K562 (cell line): ENCODE measurements at regions not wholly inside any gene's neighbourhood (a gene's known extent, or its start where the extent isn't known, plus 50 kb on each side); places are given as distances from the start of the nearest gene placed in this dataset.

ENCODE experiments used
- ATAC-seq: fragments of 200-7000 bp; cut with Tn5 transposase; 3 replicates; pipeline ENCODE4 v1.9.1; 2020; ENCODE audit warnings: moderate library complexity
- BruUV-seq: library from RNA; stranded (reverse); fragments of 400-500 nt; replicated peaks from 2 replicates; lab custom pipeline; 2021; lab: Mats Ljungman, UMichigan
- CTCF ChIA-PET: fragments of 300-600 bp; formaldehyde crosslinking; extraction: SDS; loops from one replicate; lab custom pipeline; 2021; ENCODE audit warnings: low intra/inter-chr PET ratio; lab: Yijun Ruan, JAX
- POLR2A ChIA-PET: fragments of 300-600, 350-650 bp; sonication (Branson Sonifier 250); formaldehyde crosslinking; extraction: SDS; loops from one replicate; lab custom pipeline; 2021; ENCODE audit warnings: antibody characterized with exemption, inconsistent platforms; lab: Yijun Ruan, JAX
- DNase-seq, 4 experiments: peaks; one replicate each; pipeline versions ENCODE4 v3.0.0 to v3.0.0-alpha.2; 2011 to 2018; ENCODE audit warnings: low spot score in 3 of 4, mixed read lengths in 3 of 4; ENCODE audit errors: extremely low read depth in 1 of 4
- FAIRE-seq: peaks from 2 replicates; lab custom pipeline; 2011; peaks lifted over from hg19 to GRCh38; lab: Jason Lieb, UNC
- H2AFZ ChIP-seq: 2 replicates; pipeline ENCODE4 v1.6.0; 2011; ENCODE audit warnings: low read depth, low read length, control low read depth, inconsistent platforms
- H3K27ac ChIP-seq: fragments of 200-600 bp; 3 replicates; pipeline ENCODE4 v1.8.0; 2011; ENCODE audit warnings: low read depth, mild to moderate bottlenecking, control low read depth, inconsistent platforms, low read length, moderate library complexity, mixed read lengths; ENCODE audit errors: extremely low read depth
- H3K27me3 ChIP-seq, 2 experiments: fragments of 300-600 bp in 1 of 2; 2 replicates in 1 of 2; 3 replicates in 1 of 2; pipeline versions ENCODE4 v1.6.0 to v1.8.0; 2011; ENCODE audit warnings: inconsistent platforms in 2 of 2, low read length in 2 of 2, mild to moderate bottlenecking in 1 of 2, mixed read lengths in 1 of 2, moderate library complexity in 1 of 2; ENCODE audit not compliant: control insufficient read depth in 2 of 2, insufficient read depth in 2 of 2
- H3K36me3 ChIP-seq: fragments of 300-600 bp; 3 replicates; pipeline ENCODE4 v1.8.0; 2011; ENCODE audit warnings: mild to moderate bottlenecking, low read length, inconsistent platforms; ENCODE audit not compliant: control insufficient read depth, insufficient read depth
- H3K4me1 ChIP-seq, 2 experiments: fragments of 200-600 bp in 1 of 2; replicated peaks in 1 of 2; 2 replicates in 1 of 2; 3 replicates in 1 of 2; pipeline versions ENCODE4 v1.5.1 to v1.8.0; 2011; ENCODE audit warnings: inconsistent platforms in 2 of 2, low read length in 2 of 2, mild to moderate bottlenecking in 1 of 2, mixed read lengths in 1 of 2, moderate library complexity in 1 of 2; ENCODE audit not compliant: control insufficient read depth in 2 of 2, insufficient read depth in 2 of 2
- H3K4me2 ChIP-seq: 2 replicates; pipeline ENCODE4 v1.6.1; 2011; ENCODE audit warnings: low read length, control low read depth, inconsistent platforms, mixed read lengths; ENCODE audit not compliant: insufficient read depth
- H3K4me3 ChIP-seq: fragments of 200-600 bp; sonication (generic), shearing (Covaris generic); 2 replicates; pipeline ENCODE4 v1.5.1; 2016; ENCODE audit warnings: control low read depth, inconsistent platforms
- H3K79me2 ChIP-seq: fragments of 200-600 bp; 3 replicates; pipeline ENCODE4 v1.8.0; 2011; ENCODE audit warnings: low read length, inconsistent platforms; ENCODE audit not compliant: control insufficient read depth, insufficient read depth
- H3K9ac ChIP-seq, 2 experiments: 2 replicates each; pipeline versions ENCODE4 v1.6.0 to v1.6.1; 2011; ENCODE audit warnings: low read depth in 2 of 2, low read length in 2 of 2, control low read depth in 1 of 2, inconsistent platforms in 1 of 2, mild to moderate bottlenecking in 1 of 2, mixed read lengths in 1 of 2; ENCODE audit not compliant: insufficient read depth in 1 of 2
- H3K9me1 ChIP-seq: one replicate; pipeline ENCODE4 v1.6.0; 2011; ENCODE audit warnings: inconsistent platforms, mild to moderate bottlenecking, low read length, moderate library complexity; ENCODE audit not compliant: control insufficient read depth, insufficient read depth
- H3K9me3 ChIP-seq: replicated peaks from 2 replicates; pipeline ENCODE4 v1.5.1; 2011; ENCODE audit warnings: low read depth, low read length, inconsistent platforms; ENCODE audit not compliant: control insufficient read depth, insufficient read depth
- H4K20me1 ChIP-seq: replicated peaks from 2 replicates; pipeline ENCODE4 v1.6.1; 2011; ENCODE audit warnings: low read length, inconsistent platforms, mixed read lengths; ENCODE audit not compliant: control insufficient read depth, insufficient read depth
- E2F4 ChIP-seq: sonication (generic); formaldehyde crosslinking; IDR thresholded peaks from 2 replicates; pipeline ENCODE4 v1.8.0; 2022; ENCODE audit warnings: mild to moderate bottlenecking, low read depth, missing genetic modification reagents
- E2F6 ChIP-seq, 2 experiments: IDR thresholded peaks; 2 replicates each; pipeline ENCODE4 v1.6.1; 2011; ENCODE audit warnings: borderline replicate concordance in 1 of 2, control low read depth in 1 of 2, low read depth in 1 of 2, low read length in 1 of 2, mild to moderate bottlenecking in 1 of 2, mixed read lengths in 1 of 2, moderate library complexity in 1 of 2; ENCODE audit not compliant: insufficient read depth in 1 of 2, insufficient read length in 1 of 2, poor library complexity in 1 of 2, severe bottlenecking in 1 of 2; ENCODE audit errors: extremely low read depth in 1 of 2
- FOXJ2 ChIP-seq: fragments of 200-800 bp; sonication (Bioruptor generic); IDR thresholded peaks from 2 replicates; pipeline ENCODE4 v1.6.1; 2016; ENCODE audit warnings: missing genetic modification characterization, missing compliant biosample characterization
- HDGF ChIP-seq: fragments of 450-650 bp; IDR thresholded peaks from 2 replicates; pipeline ENCODE4 v1.6.1; 2016
- POLR2A ChIP-seq: fragments of 450-650 bp; conservative IDR thresholded peaks from 2 replicates; pipeline ENCODE4 v1.6.1; 2016
- POLR2H ChIP-seq: IDR thresholded peaks from 2 replicates; pipeline ENCODE4 v1.6.1; 2016; ENCODE audit warnings: missing genetic modification characterization, low read depth, mild to moderate bottlenecking, control low read depth, missing compliant biosample characterization, moderate library complexity
- RHOXF2B ChIP-seq: fragments of 250-450 bp; sonication (Bioruptor Pico); conservative IDR thresholded peaks from 2 replicates; pipeline ENCODE4 v1.5.1; 2021
- SMC3 ChIP-seq: conservative IDR thresholded peaks from 2 replicates; pipeline ENCODE4 v1.6.1; 2011; ENCODE audit warnings: low read depth, low read length, improper control_type of control experiment; ENCODE audit not compliant: insufficient read depth
- TCF7 ChIP-seq: sonication (generic); IDR thresholded peaks from 2 replicates; pipeline ENCODE4 v1.6.1; 2016; ENCODE audit warnings: antibody characterized with exemption, borderline replicate concordance
- TFAM ChIP-seq: fragments of 250-450 bp; sonication (Bioruptor Pico); conservative IDR thresholded peaks from 2 replicates; pipeline ENCODE4 v1.5.0; 2021; ENCODE audit warnings: mild to moderate bottlenecking, moderate library complexity
- ZNF124 ChIP-seq: sonication (generic); formaldehyde crosslinking; IDR thresholded peaks from 2 replicates; pipeline ENCODE4 v1.8.1; 2022; ENCODE audit warnings: missing genetic modification reagents
- ZNF282 ChIP-seq: sonication (generic); formaldehyde crosslinking; IDR thresholded peaks from 2 replicates; pipeline ENCODE4 v1.8.1; 2023; ENCODE audit warnings: missing genetic modification reagents
- ZNF644 ChIP-seq: fragments of 200-800 bp; sonication (Bioruptor generic); IDR thresholded peaks from 2 replicates; pipeline ENCODE4 v1.6.1; 2016; ENCODE audit warnings: low read depth, missing genetic modification characterization, missing compliant biosample characterization
- WGBS: fragments of 100-300 bp; shearing (Covaris generic); methylation state at CpG from one replicate; pipeline ENCODE4 v1.1.6; 2016; ENCODE audit warnings: low coverage, mixed read lengths; ENCODE audit not compliant: insufficient coverage; ENCODE audit errors: missing lambda C conversion rate; 5-methylcytosine and 5-hydroxymethylcytosine counted together
- in situ Hi-C: fragments of 300-500 bp; cut with MboI; formaldehyde crosslinking; loops from 4 replicates; pipeline ENCODE4 v1.15.0; 2018; ENCODE audit warnings: inconsistent platforms, mixed read lengths
- intact Hi-C: fragments of 100-400 bp; cut with micrococcal nuclease; formaldehyde crosslinking; loops from 2 replicates; pipeline ENCODE4 v1.14.2; 2022
- TF ChIP-seq, protein P1 (sequence below), 2 experiments: fragments of 250-450 bp in 1 of 2; fragments of 450-650 bp in 1 of 2; sonication (Bioruptor Pico) in 1 of 2; IDR thresholded peaks; 2 replicates each; pipeline versions ENCODE4 v1.6.1 to v1.8.0; 2016 to 2021; ENCODE audit warnings: mild to moderate bottlenecking in 2 of 2, moderate library complexity in 2 of 2, missing compliant biosample characterization in 1 of 2, missing genetic modification characterization in 1 of 2

- no peaks in the 10 kb centered on the region for H3K9me3 ChIP-seq
- DNase-seq (no peak), ATAC-seq (no peak), FAIRE-seq (no peak)
- H3K27me3 ChIP-seq = no peaks in the 10 kb centered on the region
- no peaks in the 10 kb centered on the region for H3K4me1 ChIP-seq
- CTCF ChIA-PET = no interaction called here
- in situ Hi-C loops (no loop called here), intact Hi-C loops (no loop called here)
- no peaks in the 10 kb centered on the region for H3K79me2 ChIP-seq
- BruUV-seq = no TSS peak
- H3K36me3 ChIP-seq = no peaks in the 10 kb centered on the region
- H3K9ac ChIP-seq = no peak overlapping the region
- no peak overlapping the region for H3K27ac ChIP-seq
- WGBS = 3% methylated on average over 3 of the region's 3 CpGs
- no peaks in the 10 kb centered on the region for H4K20me1 ChIP-seq
- H2AFZ ChIP-seq = no peak overlapping the region
- H3K9me1 ChIP-seq = no peaks in the 10 kb centered on the region
- TF ChIP-seq RHOXF2B (CRISPR knock-in tag) (no peak), ZNF282 (CRISPR knock-in tag) (no peak), ZNF124 (CRISPR knock-in tag) (no peak), SMC3 (no peak), TFAM (CRISPR knock-in tag) (no peak), TCF7 (no peak), ZNF644 (tag) (no peak), HDGF (no peak), E2F4 (no peak), POLR2A (no peak), POLR2H (no peak), FOXJ2 (no peak), E2F6 (IDR thresholded peaks at IDR 0.05; ENCODE audit: borderline replicate concordance in 1 of 2, extremely low read depth in 1 of 2, insufficient read depth in 1 of 2, insufficient read length in 1 of 2, low read depth in 1 of 2, low read length in 1 of 2, poor library complexity in 1 of 2, severe bottlenecking in 1 of 2) (no peak)
- TF ChIP-seq, protein P1, sequence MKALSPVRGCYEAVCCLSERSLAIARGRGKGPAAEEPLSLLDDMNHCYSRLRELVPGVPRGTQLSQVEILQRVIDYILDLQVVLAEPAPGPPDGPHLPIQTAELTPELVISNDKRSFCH (CRISPR knock-in tag; IDR thresholded peaks at IDR 0.05) = no peak
- TF ChIP-seq, protein P1 (tag; IDR thresholded peaks at IDR 0.05) = no peak
- no peak overlapping the region for H3K4me3 ChIP-seq
- no peak overlapping the region for H3K4me2 ChIP-seq
- POLR2A ChIA-PET = no interaction called here
Observed at GRCh38 chr1:90573736-90574135, 143.4 kb downstream of the BARHL2 start.
